Fibroblast of lung (primary cell): ENCODE measurements at regions not wholly inside any gene's neighbourhood (a gene's known extent, or its start where the extent isn't known, plus 50 kb on each side); places are given as distances from the start of the nearest gene placed in this dataset.

ENCODE experiments used
- DNase-seq, 2 donors: peaks; one replicate each; pipeline versions ENCODE4 v3.0.0 to v3.0.0-alpha.2; 2010; ENCODE audit warnings: low read depth in 2 of 2
- H2AFZ ChIP-seq: 2 replicates; pipeline ENCODE4 v1.5.1; 2012; ENCODE audit warnings: low read length, control low read depth, inconsistent platforms
- H3K27ac ChIP-seq: 2 replicates; pipeline ENCODE4 v1.5.1; 2011; ENCODE audit warnings: low read length, control low read depth; ENCODE audit not compliant: insufficient read depth
- H3K27me3 ChIP-seq: 2 replicates; pipeline ENCODE4 v1.5.1; 2011; ENCODE audit warnings: mild to moderate bottlenecking, low read length; ENCODE audit not compliant: control insufficient read depth, insufficient read depth
- H3K36me3 ChIP-seq: 2 replicates; pipeline ENCODE4 v1.5.1; 2011; ENCODE audit warnings: low read length; ENCODE audit not compliant: control insufficient read depth, insufficient read depth
- H3K4me1 ChIP-seq: 2 replicates; pipeline ENCODE4 v1.5.1; 2011; ENCODE audit warnings: low read length; ENCODE audit not compliant: control insufficient read depth, insufficient read depth; ENCODE audit errors: extremely low read depth
- H3K4me2 ChIP-seq: 2 replicates; pipeline ENCODE4 v1.5.1; 2011; ENCODE audit warnings: low read length, control low read depth; ENCODE audit not compliant: insufficient read depth; ENCODE audit errors: extremely low read depth
- H3K4me3 ChIP-seq, 4 experiments: fragments of 200-600 bp in 1 of 4; sonication (generic) in 1 of 4; replicated peaks in 1 of 4; 2 replicates each; pipeline ENCODE4 v1.5.1; 2011 to 2016; ENCODE audit warnings: low read length in 4 of 4, low read depth in 3 of 4, mild to moderate bottlenecking in 3 of 4, control low read depth in 2 of 4, inconsistent platforms in 1 of 4, mixed read lengths in 1 of 4; ENCODE audit not compliant: insufficient read depth in 1 of 4; ENCODE audit errors: control extremely low read depth in 1 of 4
- H3K79me2 ChIP-seq: 2 replicates; pipeline ENCODE4 v1.5.1; 2012; ENCODE audit warnings: mild to moderate bottlenecking, low read length, inconsistent platforms; ENCODE audit not compliant: control insufficient read depth, insufficient read depth
- H3K9ac ChIP-seq: 2 replicates; pipeline ENCODE4 v1.5.1; 2011; ENCODE audit warnings: mild to moderate bottlenecking, low read length, control low read depth; ENCODE audit not compliant: insufficient read depth
- H3K9me3 ChIP-seq: 2 replicates; pipeline ENCODE4 v1.5.1; 2012; ENCODE audit warnings: low read depth, low read length; ENCODE audit not compliant: control insufficient read depth, insufficient read depth
- H4K20me1 ChIP-seq: 2 replicates; pipeline ENCODE4 v1.5.1; 2011; ENCODE audit warnings: low read length; ENCODE audit not compliant: control insufficient read depth, insufficient read depth; ENCODE audit errors: extremely low read depth
- CTCF ChIP-seq, 2 donors: IDR thresholded peaks in 1 of 2; conservative IDR thresholded peaks in 1 of 2; 1 replicate in 1 of 2; 2 replicates in 1 of 2; pipeline ENCODE4 v1.5.1; 2011 to 2012; ENCODE audit warnings: low read length in 2 of 2, control low read depth in 1 of 2, inconsistent platforms in 1 of 2, low read depth in 1 of 2, mild to moderate bottlenecking in 1 of 2
- EZH2 ChIP-seq: IDR thresholded peaks from 2 replicates; pipeline ENCODE4 v1.5.1; 2012; ENCODE audit warnings: low read length, control low read depth, mild to moderate bottlenecking; ENCODE audit errors: missing control alignments

DNA sequence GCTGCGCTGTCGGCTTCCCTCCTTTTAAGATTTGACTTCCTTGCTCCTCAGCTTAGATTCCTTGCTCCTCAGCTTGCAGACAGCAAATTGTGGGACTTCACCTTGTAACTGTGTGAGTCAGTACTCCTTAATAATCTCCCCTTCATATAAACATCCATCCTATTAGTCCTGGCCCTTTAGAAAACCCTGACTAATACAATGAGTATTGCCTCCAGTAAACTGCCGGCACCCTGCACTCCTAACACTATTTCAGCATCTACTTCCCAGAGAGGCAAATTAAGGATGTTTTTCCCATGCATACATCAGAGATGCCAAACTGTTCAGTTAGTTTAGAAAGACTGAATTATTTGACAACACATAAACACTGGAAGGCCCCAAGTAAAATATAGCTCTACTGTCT, 611.3 kb upstream of the TMEM132C start:
- no peak overlapping the region for H3K4me2 ChIP-seq
- no peaks in the 10 kb centered on the region for H3K79me2 ChIP-seq
- no peak overlapping the region for H3K4me3 ChIP-seq
- H3K36me3 ChIP-seq = no peaks in the 10 kb centered on the region
- DNase-seq = peak; percentile 5 to 97
- H4K20me1 ChIP-seq = no peaks in the 10 kb centered on the region
- no peaks in the 10 kb centered on the region for H3K9me3 ChIP-seq
- no peak overlapping the region for H3K9ac ChIP-seq
- TF ChIP-seq CTCF (conservative IDR thresholded peaks at IDR 0.05 in 1 of 2, IDR thresholded peaks at IDR 0.05 in 1 of 2; ENCODE audit: low read depth in 1 of 2, low read length in 2 of 2) = no peak
- no peak overlapping the region for H3K27ac ChIP-seq
- no peak overlapping the region for H2AFZ ChIP-seq
- H3K27me3 ChIP-seq = no peaks in the 10 kb centered on the region
- H3K4me1 ChIP-seq = peaks cover 2% of the 10 kb centered on the region

GRCh38 chr12:127656266-127656665, 610.7 kb upstream of the TMEM132C start:
- Histone ChIP-seq H3K27ac (no peak overlapping the region), H3K4me3 (no peak overlapping the region), H3K9me3 (no peaks in the 10 kb centered on the region)

GRCh38 chr12:127657036-127657435, 609.9 kb upstream of the TMEM132C start:
- peak in 1 of 2 donors; percentile 58 for DNase-seq
- Histone ChIP-seq H3K79me2 (no peaks in the 10 kb centered on the region), H3K4me1 (peaks cover 2% of the 10 kb centered on the region), H4K20me1 (no peaks in the 10 kb centered on the region), H2AFZ (no peak overlapping the region), H3K9me3 (no peaks in the 10 kb centered on the region), H3K4me3 (no peak overlapping the region), H3K9ac (no peak overlapping the region), H3K4me2 (no peak overlapping the region), H3K27ac (no peak overlapping the region), H3K27me3 (no peaks in the 10 kb centered on the region), H3K36me3 (no peaks in the 10 kb centered on the region)
- TF ChIP-seq CTCF (conservative IDR thresholded peaks at IDR 0.05 in 1 of 2, IDR thresholded peaks at IDR 0.05 in 1 of 2; ENCODE audit: low read depth in 1 of 2, low read length in 2 of 2) (no peak), EZH2 (no peak)

More at GRCh38 chr12:127656266-127656665, 610.7 kb upstream of the TMEM132C start:
- Histone ChIP-seq H3K79me2 (no peaks in the 10 kb centered on the region), H3K4me1 (peaks cover 2% of the 10 kb centered on the region), H3K27me3 (no peaks in the 10 kb centered on the region), H2AFZ (no peak overlapping the region), H4K20me1 (no peaks in the 10 kb centered on the region), H3K9ac (no peak overlapping the region), H3K4me2 (no peak overlapping the region), H3K36me3 (no peaks in the 10 kb centered on the region)
- TF ChIP-seq CTCF (conservative IDR thresholded peaks at IDR 0.05 in 1 of 2, IDR thresholded peaks at IDR 0.05 in 1 of 2; ENCODE audit: low read depth in 1 of 2, low read length in 2 of 2) (no peak), EZH2 (no peak)
- peak in 1 of 2 donors; percentile 78 for DNase-seq
